ENCODE measurements at regions not wholly inside any gene's neighbourhood (a gene's known extent, or its start where the extent isn't known, plus 50 kb on each side); places are given as distances from the start of the nearest gene placed in this dataset.

DNA sequence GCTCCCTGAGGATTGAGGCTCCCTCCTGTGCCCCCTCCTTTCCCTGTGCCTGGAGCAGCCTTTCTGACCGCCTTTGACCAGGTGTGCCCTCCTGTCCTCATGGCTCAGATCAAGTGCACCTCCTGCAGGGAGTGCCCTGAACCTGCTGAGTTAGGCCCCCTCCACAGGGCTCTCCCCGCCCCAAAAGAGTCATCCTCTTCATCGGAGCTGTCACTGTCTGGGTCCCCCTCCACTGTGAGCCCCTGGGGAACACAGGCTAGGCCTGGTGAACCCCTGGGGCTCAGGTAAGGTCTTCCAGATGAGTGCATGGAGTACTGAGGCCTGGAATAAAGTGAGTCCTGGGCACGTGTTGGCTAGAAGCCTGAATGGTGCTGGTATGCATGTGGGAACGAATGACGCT lies 173.5 kb downstream of the INHBB start:
- ATAC-seq (no peak), DNase-seq (ENCODE audit: low read depth, low spot score) (no peak), FAIRE-seq (no peak)
- no peak overlapping the region for H3K4me3 ChIP-seq
- no peak for TF ChIP-seq ETV6 (conservative IDR thresholded peaks at IDR 0.05 in 1 of 2, IDR thresholded peaks at IDR 0.05 in 1 of 2; ENCODE audit: borderline replicate concordance in 1 of 2, low read depth in 1 of 2)
- TF ChIP-seq PRDM15 (CRISPR knock-in tag; IDR thresholded peaks at IDR 0.05) = no peak
- TF ChIP-seq FOXM1 (IDR thresholded peaks at IDR 0.05; ENCODE audit: low read depth, low read length) = no peak
- no peak for TF ChIP-seq SIX5 (IDR thresholded peaks at IDR 0.05; ENCODE audit: low read depth, low read length, severe bottlenecking)
- no peak for TF ChIP-seq E2F8 (IDR thresholded peaks at IDR 0.05; ENCODE audit: low read depth, partially characterized antibody)
- no peak for TF ChIP-seq GATAD2B (conservative IDR thresholded peaks at IDR 0.05; ENCODE audit: low read depth)
- TF ChIP-seq ZNF274 (IDR thresholded peaks at IDR 0.05; ENCODE audit: insufficient read depth, insufficient read length) = no peak
- TF ChIP-seq RAD51 (IDR thresholded peaks at IDR 0.05) = no peak
- TF ChIP-seq EGR1 (IDR thresholded peaks at IDR 0.05; ENCODE audit: borderline replicate concordance in 1 of 2, low read depth in 2 of 2, low read length in 2 of 2) = no peak
- no peak for TF ChIP-seq RBBP5 (conservative IDR thresholded peaks at IDR 0.05)
- TF ChIP-seq PML (IDR thresholded peaks at IDR 0.05; ENCODE audit: low read length) = no peak
- no peak for TF ChIP-seq SRF (IDR thresholded peaks at IDR 0.05; ENCODE audit: low read depth in 2 of 2, low read length in 2 of 2)
- no peak for TF ChIP-seq SPI1 (IDR thresholded peaks at IDR 0.05; ENCODE audit: borderline replicate concordance, insufficient read depth, low read depth, low read length)
- TF ChIP-seq ZZZ3 (IDR thresholded peaks at IDR 0.05; ENCODE audit: control insufficient read depth, insufficient read length, low read depth) = no peak
- no peak overlapping the region for H2AFZ ChIP-seq (ENCODE audit: control insufficient read depth, low read depth, low read length)
- H3K9me3 ChIP-seq (replicated peaks; ENCODE audit: control insufficient read depth, insufficient read depth, low read length) = no peaks in the 10 kb centered on the region
- no peak overlapping the region for H3K27ac ChIP-seq (ENCODE audit: control insufficient read depth, insufficient read depth)
- ChIA-PET CTCF (no interaction called here), RAD21 (ENCODE audit: unreplicated experiment) (no interaction called here), POLR2A (no interaction called here), SMC1A (ENCODE audit: uncharacterized antibody, unreplicated experiment) (interaction anchor here (1.0 kb wide), 1 partner anchor 207 kb away, joined by 3 read pairs; no protein-coding TSS in a partner anchor)
- BruUV-seq (replicated peaks) = no TSS peak
- no peak overlapping the region for H3K4me2 ChIP-seq (ENCODE audit: control insufficient read depth, insufficient read depth)
- no peak overlapping the region for H3K9ac ChIP-seq (ENCODE audit: control insufficient read depth, insufficient read depth, low read length)
- H3K36me3 ChIP-seq (ENCODE audit: control insufficient read depth in 2 of 2, insufficient read depth in 2 of 2, low read length in 1 of 2) = no peaks in the 10 kb centered on the region
- intact Hi-C loops (cut with micrococcal nuclease; ENCODE audit: unreplicated experiment) (no loop called here), in situ Hi-C loops (cut with MboI) (no loop called here)
- WGBS (ENCODE audit: insufficient coverage, insufficient replicate concordance, low lambda C conversion rate, missing lambda C conversion rate) = 38% methylated on average over 6 of the region's 6 CpGs
- H3K27me3 ChIP-seq (replicated peaks in 1 of 2; ENCODE audit: control insufficient read depth in 2 of 2, insufficient read depth in 2 of 2, low read length in 1 of 2) = peaks cover 4 to 6% of the 10 kb centered on the region in 2 experiments; a peak in 2 of 4 replicates
- no peaks in the 10 kb centered on the region for H3K79me2 ChIP-seq (ENCODE audit: control insufficient read depth, insufficient read depth, low read length)
- H3K4me1 ChIP-seq (ENCODE audit: control insufficient read depth, insufficient read depth, low read length) = no peaks in the 10 kb centered on the region
- peaks cover 2% of the 10 kb centered on the region; the same call in 1 of the 2 replicates for H4K20me1 ChIP-seq (ENCODE audit: control insufficient read depth, insufficient read depth)

Data from GM12878 (cell line).